GM12878 (cell line): ENCODE measurements at regions not wholly inside any gene's neighbourhood (a gene's known extent, or its start where the extent isn't known, plus 50 kb on each side); places are given as distances from the start of the nearest gene placed in this dataset.

ENCODE experiments used
- ATAC-seq: fragments of 200-7000 bp; cut with Tn5 transposase; 3 replicates; pipeline ENCODE4 v1.9.1; 2020; ENCODE audit warnings: mild to moderate bottlenecking, moderate library complexity
- BruUV-seq: library from RNA; stranded (reverse); fragments of 400-500 nt; replicated peaks from 2 replicates; lab custom pipeline; 2021; lab: Mats Ljungman, UMichigan
- CTCF ChIA-PET: fragments of 300-600 bp; sonication (Branson Sonifier 250); formaldehyde crosslinking; extraction: SDS; loops from one replicate; lab custom pipeline; 2021; ENCODE audit warnings: inconsistent platforms; lab: Yijun Ruan, JAX
- POLR2A ChIA-PET: fragments of 350-600 bp; formaldehyde crosslinking; extraction: SDS; loops from one replicate; lab custom pipeline; 2021; ENCODE audit warnings: inconsistent platforms; lab: Charles Lee
- RAD21 ChIA-PET: fragments of 300-600 bp; sonication (Branson Sonifier 250); formaldehyde crosslinking; loops from one replicate; lab custom pipeline; 2023; ENCODE audit warnings: antibody characterized with exemption; ENCODE audit not compliant: unreplicated experiment; lab: Charles Lee
- SMC1A ChIA-PET: fragments of 300-600 bp; sonication (Branson Sonifier 250); formaldehyde crosslinking; loops from one replicate; lab custom pipeline; 2023; ENCODE audit not compliant: unreplicated experiment, uncharacterized antibody; lab: Charles Lee
- DNase-seq: peaks from one replicate; pipeline ENCODE4 v3.0.0-alpha.2; 2011; ENCODE audit warnings: low read depth, low spot score
- FAIRE-seq: peaks from 3 replicates; lab custom pipeline; 2011; peaks lifted over from hg19 to GRCh38; lab: Jason Lieb, UNC
- H2AFZ ChIP-seq: 2 replicates; pipeline ENCODE4 v1.6.0; 2011; ENCODE audit warnings: low read depth, low read length, control low read depth; ENCODE audit not compliant: control insufficient read depth
- H3K27ac ChIP-seq: 2 replicates; pipeline ENCODE4 v1.5.1; 2011; ENCODE audit warnings: control low read depth; ENCODE audit not compliant: control insufficient read depth, insufficient read depth
- H3K27me3 ChIP-seq, 2 experiments: replicated peaks in 1 of 2; 2 replicates each; pipeline versions ENCODE4 v1.6.0 to v1.6.1; 2011; ENCODE audit warnings: low read length in 1 of 2; ENCODE audit not compliant: control insufficient read depth in 2 of 2, insufficient read depth in 2 of 2
- H3K36me3 ChIP-seq, 2 experiments: 2 replicates each; pipeline ENCODE4 v1.5.1; 2011; ENCODE audit warnings: low read length in 1 of 2; ENCODE audit not compliant: control insufficient read depth in 2 of 2, insufficient read depth in 2 of 2
- H3K4me1 ChIP-seq: 2 replicates; pipeline ENCODE4 v1.6.1; 2011; ENCODE audit warnings: mild to moderate bottlenecking, low read length, moderate library complexity, mixed read lengths; ENCODE audit not compliant: control insufficient read depth, insufficient read depth
- H3K4me2 ChIP-seq: 2 replicates; pipeline ENCODE4 v1.6.0; 2011; ENCODE audit warnings: control low read depth; ENCODE audit not compliant: control insufficient read depth, insufficient read depth
- H3K4me3 ChIP-seq: fragments of 200-600 bp; sonication (generic); 2 replicates; pipeline ENCODE4 v1.5.1; 2016
- H3K79me2 ChIP-seq: 2 replicates; pipeline ENCODE4 v1.6.0; 2011; ENCODE audit warnings: low read length; ENCODE audit not compliant: control insufficient read depth, insufficient read depth
- H3K9ac ChIP-seq: 2 replicates; pipeline ENCODE4 v1.8.0; 2011; ENCODE audit warnings: low read length, control low read depth, mixed read lengths; ENCODE audit not compliant: control insufficient read depth, insufficient read depth
- H3K9me3 ChIP-seq: replicated peaks from 3 replicates; pipeline ENCODE4 v1.5.1; 2011; ENCODE audit warnings: mild to moderate bottlenecking, low read length; ENCODE audit not compliant: control insufficient read depth, insufficient read depth
- H4K20me1 ChIP-seq: 2 replicates; pipeline ENCODE4 v1.6.0; 2011; ENCODE audit not compliant: control insufficient read depth, insufficient read depth
- CTCF ChIP-seq, 3 experiments: IDR thresholded peaks in 2 of 3; conservative IDR thresholded peaks in 1 of 3; 2 replicates each; pipeline ENCODE4 v1.5.1; 2011; ENCODE audit warnings: low read depth in 3 of 3, low read length in 3 of 3, mild to moderate bottlenecking in 3 of 3, control low read depth in 2 of 3, moderate library complexity in 2 of 3, inconsistent platforms in 1 of 3, mixed read lengths in 1 of 3; ENCODE audit not compliant: control insufficient read depth in 2 of 3, insufficient read depth in 1 of 3; ENCODE audit errors: extremely low read depth in 1 of 3
- IRF3 ChIP-seq: fragments of 450-650 bp; IDR thresholded peaks from 2 replicates; pipeline ENCODE4 v1.6.1; 2014; ENCODE audit warnings: mild to moderate bottlenecking
- ZNF207 ChIP-seq: fragments of 450-650 bp; IDR thresholded peaks from 2 replicates; pipeline ENCODE4 v1.6.1; 2014; ENCODE audit warnings: antibody characterized with exemption, mild to moderate bottlenecking, borderline replicate concordance
- WGBS: methylation state at CpG from one replicate; pipeline ENCODE4 v1.1.6; 2016; ENCODE audit warnings: low lambda C conversion rate; ENCODE audit not compliant: insufficient replicate concordance, insufficient coverage; ENCODE audit errors: missing lambda C conversion rate; 5-methylcytosine and 5-hydroxymethylcytosine counted together
- in situ Hi-C: fragments of 300-500 bp; cut with MboI; formaldehyde crosslinking; loops from 9 replicates; pipeline ENCODE4 v1.14.3; 2018; ENCODE audit warnings: mixed read lengths
- intact Hi-C: fragments of 100-400 bp; cut with micrococcal nuclease; formaldehyde crosslinking; loops from one replicate; pipeline ENCODE4 v1.14.2; 2022; ENCODE audit not compliant: unreplicated experiment

GRCh38 chr2:129623783-129624182 lies 355.7 kb upstream of the RAB6C start (continued):
- TF ChIP-seq ZNF207: no peak

- Histone ChIP-seq H3K27ac (no peak overlapping the region), H3K79me2 (no peaks in the 10 kb centered on the region), H3K9ac (no peak overlapping the region), H3K36me3 (no peaks in the 10 kb centered on the region), H3K4me2 (no peak overlapping the region), H3K4me1 (no peaks in the 10 kb centered on the region), H3K9me3 (no peaks in the 10 kb centered on the region), H3K27me3 (no peaks in the 10 kb centered on the region; a peak in 2 of 4 replicates), H3K4me3 (no peak overlapping the region), H2AFZ (no peak overlapping the region), H4K20me1 (no peaks in the 10 kb centered on the region)
- DNase-seq (no peak), FAIRE-seq (no peak), ATAC-seq (no peak)
- ChIA-PET RAD21 (no interaction called here), CTCF (no interaction called here), SMC1A (no interaction called here), POLR2A (no interaction called here)
- in situ Hi-C loops (no loop called here), intact Hi-C loops (no loop called here)
- no TSS peak for BruUV-seq
- TF ChIP-seq IRF3 (no peak), CTCF (IDR thresholded peaks at IDR 0.05 in 2 of 3, conservative IDR thresholded peaks at IDR 0.05 in 1 of 3; ENCODE audit: control insufficient read depth in 2 of 3, extremely low read depth in 1 of 3, insufficient read depth in 1 of 3, low read depth in 3 of 3, low read length in 3 of 3) (0 out of 6 replicates have a peak, but pooled peaks of 1 of the 3 experiments have one; percentile 7)
- 56% methylated on average over 9 of the region's 9 CpGs for WGBS
These were observed 352.0 kb upstream of the RAB6C start for GRCh38 chr2:129627437-129627836.
